Hepatocyte (in vitro differentiated cells): ENCODE measurements at regions not wholly inside any gene's neighbourhood (a gene's known extent, or its start where the extent isn't known, plus 50 kb on each side); places are given as distances from the start of the nearest gene placed in this dataset.

Source experiments
- CTCF ChIP-seq: fragments of 200-600 bp; sonication (generic); IDR thresholded peaks from 2 replicates; pipeline ENCODE4 v1.5.1; 2016; ENCODE audit warnings: antibody characterized with exemption, mild to moderate bottlenecking; ENCODE audit not compliant: poor library complexity
- EZH2 ChIP-seq: fragments of 200-600 bp; sonication (generic); IDR thresholded peaks from 2 replicates; pipeline ENCODE4 v1.6.1; 2016; ENCODE audit warnings: antibody characterized with exemption, mild to moderate bottlenecking, borderline replicate concordance
- EZH2phosphoT487 ChIP-seq: fragments of 200-600 bp; sonication (generic); IDR thresholded peaks from one replicate; pipeline ENCODE4 v1.6.1; 2018; ENCODE audit warnings: antibody characterized with exemption, mild to moderate bottlenecking, low read depth, moderate library complexity; ENCODE audit not compliant: unreplicated experiment, severe bottlenecking

- TF ChIP-seq CTCF (no peak), EZH2phosphoT487 (no peak), EZH2 (no peak)
These were observed 51.9 kb upstream of the GAP43 start for GRCh38 chr3:115571413-115571812.
